ELR (cell line): ENCODE measurements at regions not wholly inside any gene's neighbourhood (a gene's known extent, or its start where the extent isn't known, plus 50 kb on each side); places are given as distances from the start of the nearest gene placed in this dataset.

Experiments used
- DNase-seq: peaks from one replicate; pipeline ENCODE4 v3.0.0-alpha.2; 2015; ENCODE audit warnings: low read depth

DNA sequence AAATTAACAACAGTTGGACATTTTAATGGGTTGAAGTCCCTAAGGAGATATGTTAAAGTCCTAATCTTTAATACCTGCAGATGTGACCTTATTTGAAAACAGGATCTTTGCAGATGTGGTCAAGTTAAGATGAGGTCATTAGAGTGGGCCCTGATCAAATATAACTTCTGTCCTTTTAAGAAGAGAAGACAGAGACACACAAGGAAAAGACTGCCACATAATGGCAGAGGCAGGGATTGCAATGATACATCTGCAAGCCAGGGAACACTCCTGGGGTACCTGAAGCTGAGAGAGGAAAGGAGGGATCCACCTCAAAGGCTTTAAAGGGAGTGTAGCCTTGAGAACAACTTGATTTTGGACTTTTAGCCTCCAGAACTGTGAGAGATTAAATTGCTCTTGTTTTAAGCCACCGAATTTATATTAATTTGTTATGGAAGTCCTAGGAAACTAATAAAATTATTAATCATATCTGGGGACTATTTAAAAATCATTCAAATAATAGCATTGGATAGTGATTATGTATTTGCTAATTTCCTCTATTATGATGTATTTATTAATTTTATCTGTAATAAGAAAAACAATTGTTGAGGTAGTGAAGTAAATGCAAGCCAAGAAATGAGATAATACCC lies 700.0 kb upstream of the PCDH15 start:
- DNase-seq, result no peak

DNA sequence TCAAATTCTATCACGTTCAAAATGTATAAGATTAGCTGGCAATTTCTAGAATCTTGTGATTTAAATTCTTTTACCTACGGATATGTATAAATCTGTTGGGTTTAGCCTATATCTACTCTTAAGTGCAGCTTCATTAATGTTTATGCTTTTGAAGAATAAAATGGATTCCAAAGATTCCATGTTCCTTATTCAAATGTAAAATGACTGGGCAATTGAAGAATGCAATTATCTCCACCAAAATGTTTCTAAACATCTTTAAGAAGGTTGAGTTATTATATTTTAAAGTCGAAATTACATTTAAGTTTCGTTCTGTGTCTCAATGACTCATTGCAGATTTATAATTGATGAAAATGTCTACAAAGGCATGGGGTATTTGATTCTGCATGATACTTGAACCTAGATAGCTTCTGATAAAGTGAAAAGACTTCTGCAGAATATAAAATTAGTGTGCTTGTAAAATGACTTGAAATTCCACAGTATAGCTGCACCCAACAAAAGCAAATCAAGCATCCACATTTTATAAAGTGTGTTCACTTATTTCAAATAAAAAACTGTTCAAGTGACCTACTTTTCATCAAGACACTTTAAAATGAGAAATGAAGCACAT lies 697.0 kb upstream of the PCDH15 start:
- DNase-seq, result no peak

DNA sequence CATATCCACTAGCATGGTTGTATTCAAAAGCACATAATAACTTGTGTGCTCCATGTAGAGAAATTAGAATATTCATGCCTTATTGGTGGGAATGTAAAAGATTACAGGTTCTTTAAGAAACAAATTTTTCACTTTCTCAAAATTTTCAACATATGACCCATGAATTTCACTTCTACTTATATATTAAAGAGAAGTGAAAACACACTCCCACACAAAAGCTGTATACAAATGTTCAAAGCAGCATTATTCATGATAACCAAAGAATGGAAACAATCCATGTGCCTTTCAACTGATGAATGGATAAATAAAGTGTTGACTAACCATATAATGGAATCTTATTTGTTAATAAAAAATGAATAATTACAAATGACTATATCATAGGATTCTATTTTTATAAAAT lies 694.5 kb upstream of the PCDH15 start:
- DNase-seq, result no peak

DNA sequence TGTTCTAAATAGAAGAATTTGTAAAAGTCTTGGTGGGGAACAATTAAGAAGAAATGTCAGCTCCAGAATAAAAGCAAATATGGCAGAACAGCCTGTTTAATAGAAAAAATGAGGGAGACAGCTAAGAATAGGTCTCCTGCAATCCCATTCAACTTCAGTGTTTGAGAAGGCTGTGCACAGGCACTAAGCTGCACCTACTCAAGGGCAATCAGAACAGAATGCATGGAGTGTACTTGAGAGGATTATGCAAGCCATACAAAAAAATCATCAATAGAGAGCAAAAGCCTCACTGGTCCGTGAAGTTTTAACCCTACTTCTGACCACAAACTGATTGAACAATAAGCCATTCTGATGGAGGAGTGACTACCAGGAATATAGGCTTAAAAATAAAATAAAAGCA lies 690.7 kb upstream of the PCDH15 start:
- no peak for DNase-seq

DNA sequence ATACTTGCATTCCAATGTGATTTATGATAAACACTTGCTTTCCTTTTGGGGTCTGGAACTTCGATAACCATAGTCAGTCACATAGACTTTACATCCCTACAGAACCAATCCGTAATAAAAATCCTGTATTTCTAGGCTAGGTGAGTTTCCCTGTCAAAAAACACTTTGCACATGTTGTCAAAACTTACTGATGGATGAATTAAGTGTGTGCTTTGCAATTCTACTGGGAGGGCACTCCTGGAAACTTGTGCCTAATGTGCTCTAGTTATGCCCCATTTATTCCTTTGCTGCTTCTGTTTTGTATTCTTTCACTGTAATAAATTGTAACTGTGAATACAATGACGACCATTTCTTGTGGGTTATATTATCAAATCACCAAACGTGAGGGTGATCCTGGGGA lies 684.8 kb upstream of the PCDH15 start:
- DNase-seq, result no peak

DNA sequence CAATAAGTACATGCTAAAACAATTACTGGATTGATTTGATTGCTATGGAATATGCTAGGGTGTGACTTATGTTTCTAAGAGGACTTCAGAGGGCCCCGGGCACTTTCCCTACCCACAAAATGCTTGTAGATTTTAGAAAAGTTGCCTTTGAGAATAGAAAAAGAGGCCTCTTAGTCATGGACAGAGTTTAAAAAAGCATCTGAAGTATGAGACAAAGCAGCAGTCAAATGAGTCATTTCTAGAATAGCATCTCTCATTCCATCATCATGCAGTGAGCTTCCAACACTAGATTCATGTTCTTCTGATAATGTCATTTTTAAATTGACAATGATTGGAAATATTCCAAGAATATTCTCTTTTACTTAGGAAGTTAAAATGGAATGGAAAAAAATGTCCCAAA lies 675.1 kb upstream of the PCDH15 start:
- no peak for DNase-seq

DNA sequence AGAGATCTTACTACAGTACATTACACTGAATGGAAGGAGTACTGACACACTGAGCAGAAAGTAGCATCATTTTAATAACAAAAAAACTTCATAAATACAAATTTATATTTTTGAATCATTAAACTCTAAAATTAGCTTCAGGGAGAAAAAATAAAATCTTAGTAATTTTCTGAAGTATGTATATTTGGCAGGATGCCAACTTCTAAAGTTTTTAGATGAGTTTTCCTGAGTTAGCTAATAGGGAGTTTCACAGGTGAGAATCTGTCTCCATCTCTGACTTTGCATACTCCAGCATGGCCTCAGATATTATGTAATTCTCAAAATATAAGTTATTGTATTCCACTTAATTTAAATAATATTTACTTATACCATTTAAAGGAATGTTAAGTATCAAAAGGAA lies 673.2 kb upstream of the PCDH15 start:
- DNase-seq, result no peak

DNA sequence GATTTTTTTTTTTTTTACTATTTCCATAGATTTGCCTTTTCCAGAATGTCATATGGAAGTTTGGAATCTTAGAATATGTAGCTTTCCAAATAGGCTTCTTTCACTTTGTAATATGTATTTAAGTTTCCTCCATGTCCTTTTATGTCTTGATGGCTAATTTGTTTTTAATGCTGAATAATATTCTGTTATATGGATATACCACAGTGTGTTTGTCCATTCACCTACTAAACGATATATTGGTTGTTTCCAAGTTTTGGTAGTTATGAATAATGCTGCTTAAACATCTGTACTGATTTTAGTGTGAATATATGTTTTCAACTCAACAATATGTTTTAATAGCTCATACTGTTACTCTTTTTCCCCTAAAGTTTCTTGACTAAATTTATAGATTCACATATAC lies 669.8 kb upstream of the PCDH15 start:
- no peak for DNase-seq

DNA sequence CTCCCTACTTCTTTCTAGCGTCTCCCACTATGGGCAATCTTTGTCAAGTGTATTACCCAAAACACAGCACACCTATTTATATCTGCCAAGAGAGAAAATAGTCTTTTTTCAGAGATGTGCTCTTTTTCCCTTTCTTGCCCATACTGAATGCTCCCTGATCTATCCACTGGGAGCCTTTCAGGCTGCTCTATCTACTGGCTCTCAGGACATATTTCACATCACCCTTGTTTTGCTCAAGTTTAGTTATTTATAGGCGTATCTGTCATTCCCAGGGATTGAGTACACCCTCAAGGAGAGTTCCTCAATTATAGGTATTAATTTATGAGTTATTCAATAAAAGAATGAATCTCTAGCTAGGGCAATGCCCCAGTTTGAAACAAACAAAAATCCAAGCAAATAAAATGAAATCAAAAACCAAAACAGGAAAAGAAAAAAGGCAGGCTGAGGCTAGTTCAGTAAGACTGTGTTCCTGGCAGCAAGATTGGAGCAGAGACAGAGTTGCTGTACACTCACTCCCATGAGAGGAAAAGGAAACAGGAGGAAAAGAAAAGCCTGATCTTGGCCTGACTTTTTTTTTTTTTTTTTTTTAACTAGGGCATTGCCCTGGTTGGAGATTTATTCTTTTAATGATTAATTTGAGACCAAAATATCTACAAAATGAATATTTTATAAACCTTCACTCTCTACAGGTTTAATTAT lies 665.9 kb upstream of the PCDH15 start:
- no peak for DNase-seq

DNA sequence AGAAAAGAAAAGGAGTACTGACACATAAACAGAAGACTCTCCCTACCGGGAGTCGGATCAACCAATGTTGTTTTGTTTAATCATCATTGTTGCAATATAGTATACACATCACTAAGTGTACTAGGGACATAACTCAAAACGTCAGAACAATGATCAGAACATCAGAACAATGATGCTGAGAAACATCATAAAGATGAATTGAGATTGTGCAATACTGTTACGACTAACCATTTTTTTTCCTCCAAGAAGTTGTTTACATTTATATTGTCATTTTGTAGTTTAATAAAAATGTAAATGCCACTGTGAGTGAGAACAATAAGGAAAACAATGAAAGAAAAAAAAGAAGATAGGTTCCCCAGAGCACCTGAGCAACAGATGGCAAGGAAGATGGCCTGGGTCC lies 663.1 kb upstream of the PCDH15 start:
- DNase-seq, result no peak

DNA sequence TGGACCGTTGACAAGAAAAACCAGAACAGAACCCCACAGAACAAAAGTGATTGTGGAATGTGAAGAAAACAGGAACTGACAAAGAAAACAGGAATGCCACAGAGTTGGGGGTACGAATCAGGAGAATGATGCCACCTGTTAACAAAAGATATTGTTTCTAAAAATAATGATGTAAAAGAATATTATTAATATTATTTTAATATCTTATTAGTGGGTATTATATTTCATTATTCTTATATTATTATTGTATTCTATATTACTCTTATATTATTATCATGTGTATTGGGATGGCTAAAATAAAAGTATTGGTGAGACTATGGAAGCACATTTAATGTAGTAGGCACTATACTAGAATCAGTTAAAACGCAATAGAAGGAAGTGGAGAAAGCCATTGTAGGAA lies 659.0 kb upstream of the PCDH15 start:
- DNase-seq, result no peak

DNA sequence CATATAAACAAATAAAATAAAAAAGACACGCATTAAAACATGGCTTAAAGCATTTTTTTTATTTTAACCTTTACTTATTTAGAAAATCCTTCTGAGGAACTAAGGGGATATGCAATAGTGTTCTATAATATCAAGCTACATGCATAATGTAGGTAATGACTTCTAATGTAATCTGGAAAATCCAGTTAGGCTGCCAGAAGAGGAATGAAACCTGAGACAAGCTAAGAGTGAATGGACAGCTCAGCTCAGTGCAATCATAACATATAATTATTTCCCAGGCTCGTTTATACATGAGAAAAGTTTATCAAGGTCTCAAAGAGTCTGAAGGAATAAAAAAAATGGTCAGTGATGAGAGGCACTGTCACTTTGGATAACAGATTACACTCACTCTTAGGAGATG lies 649.0 kb upstream of the PCDH15 start:
- no peak for DNase-seq

DNA sequence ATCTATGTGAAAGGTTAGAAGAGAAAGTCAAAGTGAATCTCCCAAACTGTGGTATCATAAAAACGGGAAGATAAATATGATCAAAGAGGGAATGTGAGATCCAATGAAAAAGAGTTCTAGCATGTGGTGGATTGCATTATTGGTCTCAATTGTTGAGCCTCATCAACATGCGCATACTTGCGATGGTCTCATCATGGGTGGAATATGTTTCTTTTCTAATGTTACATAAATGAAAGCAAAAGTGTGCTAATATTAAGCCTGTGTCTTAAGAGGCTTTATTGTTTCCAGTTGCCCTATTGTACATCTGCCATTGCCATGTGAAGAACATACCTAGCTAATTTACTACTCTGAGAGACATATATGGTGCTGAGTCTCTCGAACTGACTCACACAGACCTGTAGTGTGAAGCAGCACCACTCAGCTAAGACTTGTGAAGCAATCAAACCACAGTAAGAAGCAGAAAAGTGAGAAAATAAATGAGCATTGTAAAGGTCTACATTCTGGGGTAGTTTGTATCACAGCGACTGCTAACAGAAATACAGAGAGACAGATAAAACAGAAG lies 645.5 kb upstream of the PCDH15 start:
- no peak for DNase-seq

DNA sequence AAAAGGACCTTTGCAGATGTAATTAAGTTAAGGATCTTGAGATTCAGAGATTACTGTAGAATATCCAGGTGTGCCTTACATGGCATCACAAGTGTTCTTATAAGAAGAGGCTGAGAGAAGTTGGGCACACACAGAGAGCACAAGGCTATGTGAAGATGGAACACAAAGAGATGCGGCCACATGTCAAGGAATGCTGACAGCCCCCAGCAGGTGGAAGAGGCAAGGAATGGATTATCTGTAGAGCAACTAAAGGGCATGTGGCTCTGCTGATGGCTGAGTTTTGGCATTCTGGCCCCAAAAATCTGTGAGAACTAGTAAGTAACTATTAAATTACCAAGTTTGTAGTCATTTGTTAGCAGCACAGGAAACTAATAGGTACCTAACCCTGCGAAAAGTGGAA lies 640.7 kb upstream of the PCDH15 start:
- no peak for DNase-seq

DNA sequence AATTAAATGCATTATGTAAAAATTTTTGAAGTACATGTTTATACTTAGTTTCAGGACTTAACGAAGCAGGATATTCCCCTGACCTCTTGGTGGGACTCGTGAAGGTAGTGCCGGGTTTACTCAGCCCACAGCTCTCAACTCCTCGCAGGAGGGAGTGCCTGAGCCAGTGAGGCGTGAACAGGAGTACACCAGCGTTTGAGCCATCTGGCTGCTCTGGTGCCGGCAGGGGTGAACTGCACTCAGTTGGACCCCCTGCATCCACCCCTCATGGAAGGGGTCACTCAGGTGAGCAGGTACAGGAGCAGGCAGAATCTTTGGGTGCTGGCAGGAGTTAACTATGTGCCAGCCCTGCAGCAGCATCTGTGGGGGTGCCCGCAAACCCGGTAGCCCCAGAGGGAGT lies 625.1 kb upstream of the PCDH15 start:
- DNase-seq, result no peak

DNA sequence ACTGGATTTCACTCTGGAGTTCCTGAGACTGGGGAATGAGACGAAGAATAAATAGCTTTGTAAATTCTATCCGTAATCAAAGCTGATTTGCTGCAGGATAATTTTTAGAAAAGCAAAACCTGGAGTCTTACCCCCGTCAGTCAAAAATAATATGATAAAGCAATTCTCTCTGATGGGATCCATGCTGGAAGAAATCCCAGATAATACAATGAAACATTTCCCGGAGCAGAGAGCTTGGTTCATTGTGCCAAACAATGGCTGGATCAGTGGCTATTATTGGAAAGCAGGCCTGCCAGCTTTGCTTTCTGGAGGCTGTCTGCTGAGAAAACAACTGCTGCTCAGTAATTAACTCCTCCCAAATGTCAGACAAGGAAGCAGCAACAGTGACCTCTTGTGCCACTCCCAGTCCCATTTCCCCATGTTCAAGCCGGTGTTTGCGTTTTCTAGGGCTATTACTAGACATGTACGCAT lies 609.4 kb upstream of the PCDH15 start:
- DNase-seq, result no peak

DNA sequence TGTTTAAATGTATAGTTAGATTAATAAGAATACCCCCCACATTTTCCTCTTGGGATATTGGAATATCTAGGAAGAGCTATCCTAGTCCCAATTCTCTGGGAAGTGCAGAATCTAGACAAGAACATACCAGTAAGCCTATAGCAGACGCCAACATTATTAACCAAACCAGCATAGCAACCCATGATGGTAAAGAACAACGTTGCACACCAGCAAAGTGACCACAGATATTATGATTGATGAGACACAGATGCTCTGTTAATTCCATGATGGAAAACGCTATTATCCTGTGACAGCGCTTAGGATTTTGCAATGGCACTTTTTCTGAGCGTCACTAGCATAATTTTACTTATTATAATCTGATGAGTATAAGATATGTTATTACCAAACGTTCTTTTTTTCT lies 603.1 kb upstream of the PCDH15 start:
- DNase-seq, result no peak

DNA sequence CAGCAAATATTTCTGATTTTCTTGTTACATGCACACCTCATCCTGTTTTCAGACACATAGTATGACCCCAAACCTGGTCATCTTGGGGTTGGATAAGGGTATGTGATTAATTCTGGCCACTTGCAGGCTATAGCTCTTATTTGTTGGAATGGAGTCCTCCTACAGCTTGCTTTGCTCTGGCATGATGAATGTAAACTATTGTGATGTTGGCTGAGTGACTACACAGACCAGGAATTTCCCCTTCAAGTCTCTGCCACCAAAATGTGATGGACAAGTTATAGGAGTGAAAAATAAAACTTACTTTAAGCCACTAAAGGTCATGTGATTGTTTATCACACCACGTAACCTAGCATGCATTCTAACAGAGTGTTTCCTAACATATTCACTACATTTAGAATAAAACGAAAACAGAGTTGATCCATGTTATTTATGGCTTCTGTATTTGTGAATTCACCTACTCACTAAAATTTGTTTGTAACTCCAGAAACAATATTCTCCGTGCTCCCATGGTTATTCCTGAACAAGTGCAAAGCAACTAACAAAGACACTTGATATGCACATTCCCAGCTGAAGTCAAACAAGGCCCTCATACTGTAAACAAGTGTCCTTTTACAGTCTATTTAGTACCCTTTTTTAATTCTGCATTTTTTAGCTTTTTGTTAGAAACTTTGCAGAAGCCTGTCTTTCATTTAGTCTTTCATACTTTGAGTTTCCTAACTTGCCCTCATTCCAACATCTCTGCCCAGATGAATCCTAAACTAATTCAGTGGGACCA lies 599.2 kb upstream of the PCDH15 start:
- no peak for DNase-seq

DNA sequence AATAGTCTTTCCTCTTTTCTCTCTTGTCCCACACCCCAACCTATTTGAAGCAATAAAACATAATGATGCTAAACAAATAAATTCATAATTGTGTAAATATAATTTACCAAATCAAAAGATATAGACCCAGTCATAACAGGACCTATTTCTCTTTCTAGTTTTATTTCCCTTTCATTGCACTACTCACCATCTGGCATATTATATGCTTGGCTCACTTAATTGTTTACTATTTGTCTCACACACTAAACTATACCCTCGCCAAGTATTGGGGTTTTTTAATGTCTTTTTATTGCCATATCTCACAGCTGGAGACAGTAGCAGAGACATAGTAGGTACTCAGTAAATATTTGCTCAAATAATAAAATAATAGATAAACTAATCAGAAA lies 597.5 kb upstream of the PCDH15 start:
- no peak for DNase-seq

DNA sequence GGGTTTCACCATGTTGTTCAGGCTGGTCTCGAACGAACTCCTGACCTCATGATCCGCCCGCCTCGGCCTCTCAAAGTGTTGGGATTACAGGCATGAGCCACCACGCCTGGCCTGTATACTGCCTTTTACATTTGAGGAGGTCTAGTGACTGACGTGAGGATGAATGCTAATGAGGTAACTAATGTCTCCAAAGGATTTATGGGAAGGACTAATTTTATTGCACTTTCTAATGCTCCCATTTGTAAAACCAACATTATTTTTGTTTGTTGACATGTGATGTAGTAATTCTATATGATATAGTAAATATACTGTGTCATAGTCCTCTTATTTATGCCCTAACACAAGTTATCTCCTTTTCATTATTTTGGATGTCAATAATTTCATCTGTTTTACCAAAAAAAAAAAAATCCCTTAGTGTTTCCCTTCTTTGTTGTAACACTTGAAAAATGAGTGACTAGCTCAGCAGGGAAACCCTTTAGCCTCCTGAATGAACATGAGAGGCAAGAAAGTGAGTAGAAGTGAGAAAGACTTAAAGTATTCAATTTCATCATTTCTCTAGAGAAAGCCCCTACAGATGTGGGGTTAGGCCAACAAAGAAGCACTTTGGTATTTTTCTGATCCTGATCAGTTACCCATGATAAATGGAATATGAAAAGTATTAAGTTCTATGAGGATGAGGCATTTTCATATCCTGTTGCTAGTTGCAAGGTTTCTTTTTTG lies 596.9 kb upstream of the PCDH15 start:
- DNase-seq, result no peak

DNA sequence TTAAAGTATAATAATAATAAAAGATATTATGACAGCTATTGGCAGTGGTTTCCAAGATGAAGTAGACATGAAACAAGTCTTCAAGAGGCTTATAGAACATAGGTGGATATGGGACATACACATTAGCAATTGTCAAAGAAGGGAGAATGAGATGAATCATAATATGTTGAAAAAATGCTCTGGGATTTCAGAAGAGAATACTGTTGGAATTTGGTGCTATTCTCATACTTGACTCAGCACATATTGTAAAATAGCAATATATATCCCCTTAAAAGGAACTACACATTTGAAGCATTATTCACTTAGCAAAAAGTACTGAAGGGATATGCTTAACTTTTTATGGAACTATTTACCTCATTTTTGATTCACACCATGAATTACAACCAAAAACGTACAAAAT lies 577.2 kb upstream of the PCDH15 start:
- no peak for DNase-seq

DNA sequence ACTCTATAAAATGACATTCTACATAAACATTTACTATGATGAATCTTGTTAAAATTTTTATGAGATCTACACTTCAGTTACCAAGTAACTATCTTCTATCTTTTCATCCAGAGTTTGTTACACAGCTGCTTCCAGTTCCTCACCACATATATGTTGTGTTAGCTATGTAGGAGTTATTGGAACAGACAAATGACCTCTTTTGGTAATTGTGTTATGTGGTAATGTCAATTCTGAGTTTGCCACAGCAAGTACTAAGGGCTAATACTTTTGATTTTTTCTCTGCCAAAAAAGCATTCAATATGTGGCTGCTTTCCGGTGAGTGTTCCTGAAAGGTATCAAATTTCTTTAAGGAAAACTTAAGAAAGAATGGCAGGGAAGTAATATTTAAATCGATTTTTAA lies 573.9 kb upstream of the PCDH15 start:
- no peak for DNase-seq
